ENCODE measurements at regions not wholly inside any gene's neighbourhood (a gene's known extent, or its start where the extent isn't known, plus 50 kb on each side); places are given as distances from the start of the nearest gene placed in this dataset.

- H3K36me3 ChIP-seq (ENCODE audit: control insufficient read depth, insufficient read depth, low read length) = peaks cover 5% of the 10 kb centered on the region
- H3K9me3 ChIP-seq (ENCODE audit: control insufficient read depth, insufficient read depth, low read length) = no peaks in the 10 kb centered on the region
- H3K27ac ChIP-seq (ENCODE audit: low read depth, low read length) = no peak overlapping the region
- H3K9ac ChIP-seq (ENCODE audit: low read depth, low read length) = no peak overlapping the region
- no peaks in the 10 kb centered on the region for H3K4me1 ChIP-seq (ENCODE audit: control insufficient read depth, insufficient read depth, low read length)
- no peaks in the 10 kb centered on the region for H3K27me3 ChIP-seq (ENCODE audit: control insufficient read depth, insufficient read depth, low read length)
- no peak overlapping the region for H3K4me3 ChIP-seq (ENCODE audit: low read depth, low read length)
Observed at GRCh38 chr20:3328501-3328900, 79.0 kb downstream of the DNAAF9 start.

GRCh38 chr20:3326779-3327521 lies 80.5 kb downstream of the DNAAF9 start:
- H3K9ac ChIP-seq (ENCODE audit: low read depth, low read length) = no peak overlapping the region
- H3K27me3 ChIP-seq (ENCODE audit: control insufficient read depth, insufficient read depth, low read length) = no peaks in the 10 kb centered on the region
- H3K4me3 ChIP-seq (ENCODE audit: low read depth, low read length) = no peak overlapping the region
- no peaks in the 10 kb centered on the region for H3K4me1 ChIP-seq (ENCODE audit: control insufficient read depth, insufficient read depth, low read length)
- H3K36me3 ChIP-seq (ENCODE audit: control insufficient read depth, insufficient read depth, low read length) = peaks cover 2% of the 10 kb centered on the region; the same call in 1 of the 2 replicates
- no peak overlapping the region for H3K27ac ChIP-seq (ENCODE audit: low read depth, low read length)
- no peaks in the 10 kb centered on the region for H3K9me3 ChIP-seq (ENCODE audit: control insufficient read depth, insufficient read depth, low read length)

GRCh38 chr20:3325864-3326263 lies 81.6 kb downstream of the DNAAF9 start:
- H3K4me3 ChIP-seq (ENCODE audit: low read depth, low read length) = no peak overlapping the region
- H3K27ac ChIP-seq (ENCODE audit: low read depth, low read length) = no peak overlapping the region
- H3K27me3 ChIP-seq (ENCODE audit: control insufficient read depth, insufficient read depth, low read length) = no peaks in the 10 kb centered on the region
- H3K36me3 ChIP-seq (ENCODE audit: control insufficient read depth, insufficient read depth, low read length) = no peaks in the 10 kb centered on the region
- H3K9me3 ChIP-seq (ENCODE audit: control insufficient read depth, insufficient read depth, low read length) = no peaks in the 10 kb centered on the region
- no peak overlapping the region for H3K9ac ChIP-seq (ENCODE audit: low read depth, low read length)
- H3K4me1 ChIP-seq (ENCODE audit: control insufficient read depth, insufficient read depth, low read length) = no peaks in the 10 kb centered on the region

- Histone ChIP-seq H3K9ac (ENCODE audit: low read depth, low read length) (no peak overlapping the region), H3K9me3 (ENCODE audit: control insufficient read depth, insufficient read depth, low read length) (no peaks in the 10 kb centered on the region), H3K4me1 (ENCODE audit: control insufficient read depth, insufficient read depth, low read length) (no peaks in the 10 kb centered on the region), H3K27me3 (ENCODE audit: control insufficient read depth, insufficient read depth, low read length) (no peaks in the 10 kb centered on the region), H3K36me3 (ENCODE audit: control insufficient read depth, insufficient read depth, low read length) (no peaks in the 10 kb centered on the region), H3K4me3 (ENCODE audit: low read depth, low read length) (no peak overlapping the region), H3K27ac (ENCODE audit: low read depth, low read length) (no peak overlapping the region)
Observed at GRCh38 chr20:3323398-3323797, 84.1 kb downstream of the DNAAF9 start.

- H3K27ac ChIP-seq (ENCODE audit: low read depth, low read length) = no peak overlapping the region
- H3K36me3 ChIP-seq (ENCODE audit: control insufficient read depth, insufficient read depth, low read length) = peaks cover 3% of the 10 kb centered on the region; the same call in 1 of the 2 replicates
Observed at GRCh38 chr20:3318226-3318884, 79.4 kb upstream of the SLC4A11 start.

GRCh38 chr20:3316136-3316535 lies 77.1 kb upstream of the SLC4A11 start:
- H3K27ac ChIP-seq (ENCODE audit: low read depth, low read length) = no peak overlapping the region
- H3K4me1 ChIP-seq (ENCODE audit: control insufficient read depth, insufficient read depth, low read length) = no peaks in the 10 kb centered on the region
- H3K9ac ChIP-seq (ENCODE audit: low read depth, low read length) = no peak overlapping the region
- no peak overlapping the region for H3K4me3 ChIP-seq (ENCODE audit: low read depth, low read length)
- no peaks in the 10 kb centered on the region for H3K9me3 ChIP-seq (ENCODE audit: control insufficient read depth, insufficient read depth, low read length)
- H3K36me3 ChIP-seq (ENCODE audit: control insufficient read depth, insufficient read depth, low read length) = peaks cover 3% of the 10 kb centered on the region; the same call in 1 of the 2 replicates
- no peaks in the 10 kb centered on the region for H3K27me3 ChIP-seq (ENCODE audit: control insufficient read depth, insufficient read depth, low read length)

More at GRCh38 chr20:3318226-3318884, 79.4 kb upstream of the SLC4A11 start:
- Histone ChIP-seq H3K27me3 (ENCODE audit: control insufficient read depth, insufficient read depth, low read length) (no peaks in the 10 kb centered on the region), H3K4me3 (ENCODE audit: low read depth, low read length) (no peak overlapping the region), H3K9ac (ENCODE audit: low read depth, low read length) (no peak overlapping the region), H3K9me3 (ENCODE audit: control insufficient read depth, insufficient read depth, low read length) (no peaks in the 10 kb centered on the region), H3K4me1 (ENCODE audit: control insufficient read depth, insufficient read depth, low read length) (no peaks in the 10 kb centered on the region)

GRCh38 chr20:3315136-3315535 lies 76.1 kb upstream of the SLC4A11 start:
- no peak overlapping the region for H3K4me3 ChIP-seq (ENCODE audit: low read depth, low read length)
- no peaks in the 10 kb centered on the region for H3K27me3 ChIP-seq (ENCODE audit: control insufficient read depth, insufficient read depth, low read length)
- peaks cover 3% of the 10 kb centered on the region; the same call in 1 of the 2 replicates for H3K36me3 ChIP-seq (ENCODE audit: control insufficient read depth, insufficient read depth, low read length)
- H3K4me1 ChIP-seq (ENCODE audit: control insufficient read depth, insufficient read depth, low read length) = no peaks in the 10 kb centered on the region
- no peak overlapping the region for H3K27ac ChIP-seq (ENCODE audit: low read depth, low read length)
- no peak overlapping the region for H3K9ac ChIP-seq (ENCODE audit: low read depth, low read length)
- no peaks in the 10 kb centered on the region for H3K9me3 ChIP-seq (ENCODE audit: control insufficient read depth, insufficient read depth, low read length)

- Histone ChIP-seq H3K4me3 (ENCODE audit: low read depth, low read length) (no peak overlapping the region), H3K27me3 (ENCODE audit: control insufficient read depth, insufficient read depth, low read length) (no peaks in the 10 kb centered on the region), H3K4me1 (ENCODE audit: control insufficient read depth, insufficient read depth, low read length) (no peaks in the 10 kb centered on the region), H3K9me3 (ENCODE audit: control insufficient read depth, insufficient read depth, low read length) (no peaks in the 10 kb centered on the region), H3K9ac (ENCODE audit: low read depth, low read length) (no peak overlapping the region), H3K36me3 (ENCODE audit: control insufficient read depth, insufficient read depth, low read length) (peaks cover 3% of the 10 kb centered on the region; the same call in 1 of the 2 replicates), H3K27ac (ENCODE audit: low read depth, low read length) (no peak overlapping the region)
Observed at GRCh38 chr20:3314391-3314790, 75.4 kb upstream of the SLC4A11 start.

- H3K9me3 ChIP-seq (ENCODE audit: control insufficient read depth, insufficient read depth, low read length) = no peaks in the 10 kb centered on the region
- H3K4me1 ChIP-seq (ENCODE audit: control insufficient read depth, insufficient read depth, low read length) = no peaks in the 10 kb centered on the region
- H3K27me3 ChIP-seq (ENCODE audit: control insufficient read depth, insufficient read depth, low read length) = no peaks in the 10 kb centered on the region
- H3K9ac ChIP-seq (ENCODE audit: low read depth, low read length) = no peak overlapping the region
- H3K27ac ChIP-seq (ENCODE audit: low read depth, low read length) = no peak overlapping the region
- peaks cover 10% of the 10 kb centered on the region for H3K36me3 ChIP-seq (ENCODE audit: control insufficient read depth, insufficient read depth, low read length)
- H3K4me3 ChIP-seq (ENCODE audit: low read depth, low read length) = no peak overlapping the region
Observed at GRCh38 chr20:3313683-3314065, 74.7 kb upstream of the SLC4A11 start.

GRCh38 chr20:3312940-3313682 lies 74.1 kb upstream of the SLC4A11 start:
- Histone ChIP-seq H3K4me1 (ENCODE audit: control insufficient read depth, insufficient read depth, low read length) (no peaks in the 10 kb centered on the region), H3K9me3 (ENCODE audit: control insufficient read depth, insufficient read depth, low read length) (no peaks in the 10 kb centered on the region), H3K27ac (ENCODE audit: low read depth, low read length) (no peak overlapping the region), H3K27me3 (ENCODE audit: control insufficient read depth, insufficient read depth, low read length) (no peaks in the 10 kb centered on the region), H3K4me3 (ENCODE audit: low read depth, low read length) (no peak overlapping the region), H3K9ac (ENCODE audit: low read depth, low read length) (no peak overlapping the region), H3K36me3 (ENCODE audit: control insufficient read depth, insufficient read depth, low read length) (peaks cover 10% of the 10 kb centered on the region)

- peaks cover 16% of the 10 kb centered on the region for H3K36me3 ChIP-seq (ENCODE audit: control insufficient read depth, insufficient read depth, low read length)
- H3K4me1 ChIP-seq (ENCODE audit: control insufficient read depth, insufficient read depth, low read length) = no peaks in the 10 kb centered on the region
Observed at GRCh38 chr20:3311623-3312022, 72.6 kb upstream of the SLC4A11 start.

More at GRCh38 chr20:3311623-3312022, 72.6 kb upstream of the SLC4A11 start:
- Histone ChIP-seq H3K4me3 (ENCODE audit: low read depth, low read length) (no peak overlapping the region), H3K9ac (ENCODE audit: low read depth, low read length) (no peak overlapping the region), H3K27me3 (ENCODE audit: control insufficient read depth, insufficient read depth, low read length) (no peaks in the 10 kb centered on the region), H3K27ac (ENCODE audit: low read depth, low read length) (no peak overlapping the region), H3K9me3 (ENCODE audit: control insufficient read depth, insufficient read depth, low read length) (no peaks in the 10 kb centered on the region)

Data from HUES48 (cell line).